ENCODE measurements at regions not wholly inside any gene's neighbourhood (a gene's known extent, or its start where the extent isn't known, plus 50 kb on each side); places are given as distances from the start of the nearest gene placed in this dataset.

DNA sequence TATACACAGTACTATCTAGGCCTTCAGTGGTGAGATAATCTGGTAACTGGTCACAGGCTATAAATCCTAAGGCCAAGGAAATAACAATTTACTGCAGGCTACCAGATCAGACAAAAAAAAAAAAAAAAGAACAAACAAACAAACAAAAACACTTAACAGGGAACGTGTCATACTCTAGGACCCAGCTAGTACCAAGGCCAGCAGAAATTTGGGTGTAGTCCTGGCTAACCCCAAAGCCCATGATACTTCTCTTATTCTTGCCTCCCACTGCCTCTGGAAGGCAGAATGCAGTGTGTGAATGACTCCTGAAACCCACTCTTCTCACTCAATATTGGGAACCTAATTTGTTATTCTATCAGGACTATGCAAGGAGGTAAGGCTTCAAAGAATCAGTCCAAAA, 53.7 kb upstream of the ST3GAL6 start:
- H3K79me2 ChIP-seq (ENCODE audit: low read depth), result no peaks in the 10 kb centered on the region
- no peak overlapping the region for H3K4me2 ChIP-seq
- no peak overlapping the region for H3K4me3 ChIP-seq
- no peaks in the 10 kb centered on the region for H3K36me3 ChIP-seq (ENCODE audit: low read depth)
- 0 out of 2 replicates have a peak, but pooled peaks cover 5% of the 10 kb centered on the region for H3K4me1 ChIP-seq (replicated peaks; ENCODE audit: insufficient read depth)
- H3K9me2 ChIP-seq (ENCODE audit: insufficient read depth), result no peaks in the 10 kb centered on the region
- no peaks in the 10 kb centered on the region for H3F3A ChIP-seq (ENCODE audit: insufficient read depth, low read depth)
- DNase-seq, result peak in 1 of 2 experiments; percentile 16
- H3K27me3 ChIP-seq (ENCODE audit: insufficient read depth, low read depth), result no peaks in the 10 kb centered on the region
- ChIA-PET POLR2A (ENCODE audit: unreplicated experiment) (interaction anchor here (0.6 kb wide), 1 partner anchor 627 kb away, joined by 6 read pairs; no protein-coding TSS in a partner anchor), CTCF (no interaction called here)
- no peaks in the 10 kb centered on the region; the same call in 1 of the 2 replicates for H3K9me3 ChIP-seq (ENCODE audit: insufficient read depth, low read depth)
- BruUV-seq (replicated peaks), result no TSS peak
- H2AFZ ChIP-seq, result no peak overlapping the region
- no peak overlapping the region for H3K27ac ChIP-seq
- H4K20me1 ChIP-seq (ENCODE audit: insufficient read depth), result no peaks in the 10 kb centered on the region
- no peak for TF ChIP-seq EZH2 (IDR thresholded peaks at IDR 0.05; ENCODE audit: low read depth)
- TF ChIP-seq, protein P1, sequence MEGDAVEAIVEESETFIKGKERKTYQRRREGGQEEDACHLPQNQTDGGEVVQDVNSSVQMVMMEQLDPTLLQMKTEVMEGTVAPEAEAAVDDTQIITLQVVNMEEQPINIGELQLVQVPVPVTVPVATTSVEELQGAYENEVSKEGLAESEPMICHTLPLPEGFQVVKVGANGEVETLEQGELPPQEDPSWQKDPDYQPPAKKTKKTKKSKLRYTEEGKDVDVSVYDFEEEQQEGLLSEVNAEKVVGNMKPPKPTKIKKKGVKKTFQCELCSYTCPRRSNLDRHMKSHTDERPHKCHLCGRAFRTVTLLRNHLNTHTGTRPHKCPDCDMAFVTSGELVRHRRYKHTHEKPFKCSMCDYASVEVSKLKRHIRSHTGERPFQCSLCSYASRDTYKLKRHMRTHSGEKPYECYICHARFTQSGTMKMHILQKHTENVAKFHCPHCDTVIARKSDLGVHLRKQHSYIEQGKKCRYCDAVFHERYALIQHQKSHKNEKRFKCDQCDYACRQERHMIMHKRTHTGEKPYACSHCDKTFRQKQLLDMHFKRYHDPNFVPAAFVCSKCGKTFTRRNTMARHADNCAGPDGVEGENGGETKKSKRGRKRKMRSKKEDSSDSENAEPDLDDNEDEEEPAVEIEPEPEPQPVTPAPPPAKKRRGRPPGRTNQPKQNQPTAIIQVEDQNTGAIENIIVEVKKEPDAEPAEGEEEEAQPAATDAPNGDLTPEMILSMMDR (conservative IDR thresholded peaks at IDR 0.05), result no peak
- intact Hi-C loops (cut with micrococcal nuclease; ENCODE audit: unreplicated experiment), result no loop called here

DNA sequence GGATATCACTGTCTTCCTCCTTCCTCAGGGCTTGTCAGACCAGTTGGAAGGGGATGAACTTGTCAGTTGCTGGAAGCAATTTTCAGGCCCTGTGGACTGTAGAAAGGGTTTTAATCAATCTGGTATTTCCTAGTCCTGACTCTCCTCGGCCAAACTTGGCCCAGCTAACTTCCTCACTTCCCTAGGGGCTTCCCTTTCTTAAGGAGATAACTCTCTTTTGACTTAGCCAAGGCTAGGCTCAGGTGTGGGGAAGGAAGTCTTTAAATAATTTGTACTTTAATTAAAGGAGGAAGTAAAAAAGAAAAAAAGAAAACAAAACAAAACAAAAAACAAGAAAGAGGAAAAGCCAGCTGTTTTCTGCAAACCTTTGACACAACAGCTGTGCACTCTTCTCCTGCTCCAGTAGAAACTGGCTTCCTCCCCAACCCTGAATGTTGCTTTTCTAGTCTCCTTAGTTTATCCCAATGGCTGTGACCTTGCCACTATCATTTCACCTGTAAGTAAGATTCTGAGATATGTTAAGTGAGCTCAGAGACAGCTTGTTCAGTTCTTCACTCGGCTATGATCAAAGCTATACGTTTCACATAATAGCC, 53.0 kb upstream of the ST3GAL6 start:
- Histone ChIP-seq H3F3A (ENCODE audit: insufficient read depth, low read depth) (no peaks in the 10 kb centered on the region), H3K27ac (no peak overlapping the region), H4K20me1 (ENCODE audit: insufficient read depth) (no peaks in the 10 kb centered on the region), H3K4me2 (no peak overlapping the region), H2AFZ (peak overlapping the region; percentile 23; the same call in 1 of the 2 replicates), H3K36me3 (ENCODE audit: low read depth) (no peaks in the 10 kb centered on the region), H3K27me3 (ENCODE audit: insufficient read depth, low read depth) (no peaks in the 10 kb centered on the region), H3K4me1 (replicated peaks; ENCODE audit: insufficient read depth) (0 out of 2 replicates have a peak, but pooled peaks cover 5% of the 10 kb centered on the region), H3K79me2 (ENCODE audit: low read depth) (no peaks in the 10 kb centered on the region), H3K4me3 (no peak overlapping the region), H3K9me3 (ENCODE audit: insufficient read depth, low read depth) (no peaks in the 10 kb centered on the region; the same call in 1 of the 2 replicates), H3K9me2 (ENCODE audit: insufficient read depth) (no peaks in the 10 kb centered on the region)
- peak in 1 of 2 experiments; percentile 0 for DNase-seq
- POLR2A ChIA-PET (ENCODE audit: unreplicated experiment), result no interaction called here
- intact Hi-C loops (cut with micrococcal nuclease; ENCODE audit: unreplicated experiment), result no loop called here
- TF ChIP-seq, protein P1 (conservative IDR thresholded peaks at IDR 0.05), result no peak
- no peak for TF ChIP-seq EZH2 (IDR thresholded peaks at IDR 0.05; ENCODE audit: low read depth)
- CTCF ChIA-PET, result interaction anchor here (0.6 kb wide), 1 partner anchor 463 kb away, joined by 4 read pairs; no protein-coding TSS in a partner anchor
- no TSS peak for BruUV-seq (replicated peaks)

DNA sequence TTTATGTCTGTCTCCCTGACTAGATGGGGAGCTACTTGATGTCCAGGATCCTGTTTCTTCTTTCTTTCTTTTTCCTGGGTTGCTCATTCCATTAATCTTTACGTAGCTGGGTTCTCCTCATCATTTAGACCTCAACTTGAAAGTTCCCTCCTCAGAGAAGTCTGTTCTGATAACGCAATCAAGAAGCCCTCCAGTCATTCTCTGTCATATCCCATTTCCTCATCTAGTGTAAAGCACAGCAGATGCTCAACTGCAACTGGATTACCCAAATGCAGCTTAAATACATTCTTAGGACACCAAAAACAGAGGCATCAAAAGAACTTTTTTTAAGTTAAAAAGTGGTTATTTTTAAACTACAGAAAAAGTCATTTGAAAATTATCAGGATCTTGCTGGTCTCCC, 51.7 kb upstream of the ST3GAL6 start:
- H3K4me3 ChIP-seq, result no peak overlapping the region
- intact Hi-C loops (cut with micrococcal nuclease; ENCODE audit: unreplicated experiment), result loop anchor here (1.0 kb wide), 1 partner anchor 8 kb away; no protein-coding TSS in a partner anchor
- H3K36me3 ChIP-seq (ENCODE audit: low read depth), result no peaks in the 10 kb centered on the region
- no peaks in the 10 kb centered on the region for H3K9me2 ChIP-seq (ENCODE audit: insufficient read depth)
- no peak overlapping the region for H3K4me2 ChIP-seq
- CTCF ChIA-PET, result no interaction called here
- BruUV-seq (replicated peaks), result no TSS peak
- no peak for TF ChIP-seq EZH2 (IDR thresholded peaks at IDR 0.05; ENCODE audit: low read depth)
- TF ChIP-seq, protein P1 (conservative IDR thresholded peaks at IDR 0.05), result no peak
- H3K27ac ChIP-seq, result no peak overlapping the region
- H3F3A ChIP-seq (ENCODE audit: insufficient read depth, low read depth), result no peaks in the 10 kb centered on the region
- no peak overlapping the region for H2AFZ ChIP-seq
- H3K4me1 ChIP-seq (replicated peaks; ENCODE audit: insufficient read depth), result 0 out of 2 replicates have a peak, but pooled peaks cover 5% of the 10 kb centered on the region
- no peak for DNase-seq
- no peaks in the 10 kb centered on the region; the same call in 1 of the 2 replicates for H3K9me3 ChIP-seq (ENCODE audit: insufficient read depth, low read depth)
- H3K27me3 ChIP-seq (ENCODE audit: insufficient read depth, low read depth), result no peaks in the 10 kb centered on the region
- no peaks in the 10 kb centered on the region for H4K20me1 ChIP-seq (ENCODE audit: insufficient read depth)
- POLR2A ChIA-PET (ENCODE audit: unreplicated experiment), result no interaction called here
- H3K79me2 ChIP-seq (ENCODE audit: low read depth), result no peaks in the 10 kb centered on the region
